Ishikawa (cell line): ENCODE measurements at regions not wholly inside any gene's neighbourhood (a gene's known extent, or its start where the extent isn't known, plus 50 kb on each side); places are given as distances from the start of the nearest gene placed in this dataset.

ENCODE experiments used
- CEBPB ChIP-seq: IDR thresholded peaks from 2 replicates; pipeline ENCODE4 v1.6.1; 2012
- CREB1 ChIP-seq: IDR thresholded peaks from 2 replicates; pipeline ENCODE4 v1.6.1; 2012; ENCODE audit warnings: low read depth
- EGR1 ChIP-seq: IDR thresholded peaks from 2 replicates; pipeline ENCODE4 v1.6.1; 2012
- EP300 ChIP-seq: IDR thresholded peaks from 2 replicates; pipeline ENCODE4 v1.6.1; 2012; ENCODE audit warnings: borderline replicate concordance
- FOXM1 ChIP-seq: IDR thresholded peaks from 2 replicates; pipeline ENCODE4 v1.6.1; 2012; ENCODE audit warnings: low read depth, borderline replicate concordance
- NFIC ChIP-seq: IDR thresholded peaks from 2 replicates; pipeline ENCODE4 v1.6.1; 2012
- RAD21 ChIP-seq: IDR thresholded peaks from 2 replicates; pipeline ENCODE4 v1.6.1; 2012; ENCODE audit warnings: low read depth
- TAF1 ChIP-seq: IDR thresholded peaks from 2 replicates; pipeline ENCODE4 v1.6.1; 2012; ENCODE audit warnings: low read depth, mild to moderate bottlenecking
- TCF12 ChIP-seq: IDR thresholded peaks from 2 replicates; pipeline ENCODE4 v1.6.1; 2012; ENCODE audit warnings: low read depth
- TEAD4 ChIP-seq: IDR thresholded peaks from 2 replicates; pipeline ENCODE4 v1.6.1; 2012
- USF1 ChIP-seq: IDR thresholded peaks from 2 replicates; pipeline ENCODE4 v1.6.1; 2012
- YY1 ChIP-seq: IDR thresholded peaks from 2 replicates; pipeline ENCODE4 v1.6.1; 2012; ENCODE audit warnings: low read depth
- ZBTB7A ChIP-seq: IDR thresholded peaks from 2 replicates; pipeline ENCODE4 v1.6.1; 2012; ENCODE audit warnings: low read depth
- TF ChIP-seq, protein P1 (sequence below): IDR thresholded peaks from 2 replicates; pipeline ENCODE4 v1.6.1; 2012
- TF ChIP-seq, protein P2 (sequence below): IDR thresholded peaks from 2 replicates; pipeline ENCODE4 v1.6.1; 2012; ENCODE audit warnings: low read depth, mild to moderate bottlenecking

DNA sequence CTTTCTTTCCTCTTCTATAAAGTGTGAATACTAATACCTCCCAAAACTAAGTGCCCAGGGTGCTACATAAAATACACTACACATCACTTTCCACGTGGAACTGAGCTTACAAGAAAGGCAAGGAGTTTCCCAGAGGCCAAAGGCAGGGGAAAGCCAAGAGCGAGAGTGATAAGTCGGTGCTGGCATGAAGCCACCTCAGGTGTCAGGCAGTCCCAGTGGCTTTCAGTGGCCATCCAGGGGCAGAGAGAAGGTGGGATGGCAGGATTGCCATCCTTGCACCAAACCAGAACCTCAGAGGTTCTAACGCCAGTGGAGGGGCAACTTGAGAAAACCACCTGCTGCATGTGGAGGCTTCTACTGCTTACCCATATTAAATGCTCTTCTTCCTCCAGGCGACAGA, 79.7 kb upstream of the DIO3 start:
- TF ChIP-seq CREB1, result no peak
- TF ChIP-seq TCF12, result no peak
- no peak for TF ChIP-seq TAF1
- TF ChIP-seq EGR1, result no peak
- no peak for TF ChIP-seq CEBPB
- TF ChIP-seq NFIC, result no peak
- TF ChIP-seq, protein P1, sequence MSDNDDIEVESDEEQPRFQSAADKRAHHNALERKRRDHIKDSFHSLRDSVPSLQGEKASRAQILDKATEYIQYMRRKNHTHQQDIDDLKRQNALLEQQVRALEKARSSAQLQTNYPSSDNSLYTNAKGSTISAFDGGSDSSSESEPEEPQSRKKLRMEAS, result no peak
- TF ChIP-seq RAD21, result no peak
- TF ChIP-seq TEAD4, result no peak
- TF ChIP-seq, protein P2, sequence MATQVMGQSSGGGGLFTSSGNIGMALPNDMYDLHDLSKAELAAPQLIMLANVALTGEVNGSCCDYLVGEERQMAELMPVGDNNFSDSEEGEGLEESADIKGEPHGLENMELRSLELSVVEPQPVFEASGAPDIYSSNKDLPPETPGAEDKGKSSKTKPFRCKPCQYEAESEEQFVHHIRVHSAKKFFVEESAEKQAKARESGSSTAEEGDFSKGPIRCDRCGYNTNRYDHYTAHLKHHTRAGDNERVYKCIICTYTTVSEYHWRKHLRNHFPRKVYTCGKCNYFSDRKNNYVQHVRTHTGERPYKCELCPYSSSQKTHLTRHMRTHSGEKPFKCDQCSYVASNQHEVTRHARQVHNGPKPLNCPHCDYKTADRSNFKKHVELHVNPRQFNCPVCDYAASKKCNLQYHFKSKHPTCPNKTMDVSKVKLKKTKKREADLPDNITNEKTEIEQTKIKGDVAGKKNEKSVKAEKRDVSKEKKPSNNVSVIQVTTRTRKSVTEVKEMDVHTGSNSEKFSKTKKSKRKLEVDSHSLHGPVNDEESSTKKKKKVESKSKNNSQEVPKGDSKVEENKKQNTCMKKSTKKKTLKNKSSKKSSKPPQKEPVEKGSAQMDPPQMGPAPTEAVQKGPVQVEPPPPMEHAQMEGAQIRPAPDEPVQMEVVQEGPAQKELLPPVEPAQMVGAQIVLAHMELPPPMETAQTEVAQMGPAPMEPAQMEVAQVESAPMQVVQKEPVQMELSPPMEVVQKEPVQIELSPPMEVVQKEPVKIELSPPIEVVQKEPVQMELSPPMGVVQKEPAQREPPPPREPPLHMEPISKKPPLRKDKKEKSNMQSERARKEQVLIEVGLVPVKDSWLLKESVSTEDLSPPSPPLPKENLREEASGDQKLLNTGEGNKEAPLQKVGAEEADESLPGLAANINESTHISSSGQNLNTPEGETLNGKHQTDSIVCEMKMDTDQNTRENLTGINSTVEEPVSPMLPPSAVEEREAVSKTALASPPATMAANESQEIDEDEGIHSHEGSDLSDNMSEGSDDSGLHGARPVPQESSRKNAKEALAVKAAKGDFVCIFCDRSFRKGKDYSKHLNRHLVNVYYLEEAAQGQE, result no peak
- no peak for TF ChIP-seq USF1
- TF ChIP-seq YY1, result no peak

DNA sequence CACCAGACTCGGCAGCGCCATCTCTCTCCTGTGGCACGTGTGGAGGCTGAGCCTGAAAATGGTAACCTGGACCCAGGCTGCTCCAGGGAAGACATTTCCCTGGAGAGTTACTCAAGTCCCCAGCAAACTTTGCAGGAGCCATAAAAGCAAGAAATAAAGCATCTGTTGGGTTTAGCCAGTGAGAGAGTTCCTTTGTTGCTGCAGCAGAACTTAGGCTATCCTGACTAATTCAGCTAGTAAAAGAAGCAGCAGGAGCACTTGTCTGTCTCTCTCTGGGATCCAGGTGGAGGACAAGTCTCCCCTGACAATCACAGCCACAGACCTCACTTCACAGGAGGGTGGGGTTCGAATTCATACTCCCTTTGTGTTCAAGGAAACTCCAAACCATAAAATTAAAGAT, 79.2 kb upstream of the DIO3 start:
- TF ChIP-seq EP300 (no peak), NFIC (no peak), CEBPB (no peak), TCF12 (no peak), USF1 (no peak), TEAD4 (no peak), EGR1 (no peak), ZBTB7A (no peak), CREB1 (no peak)
- TF ChIP-seq, protein P1, result no peak

GRCh38 chr14:101483829-101484228, 77.5 kb upstream of the DIO3 start:
- TF ChIP-seq TEAD4 (no peak), EP300 (no peak), EGR1 (no peak)

DNA sequence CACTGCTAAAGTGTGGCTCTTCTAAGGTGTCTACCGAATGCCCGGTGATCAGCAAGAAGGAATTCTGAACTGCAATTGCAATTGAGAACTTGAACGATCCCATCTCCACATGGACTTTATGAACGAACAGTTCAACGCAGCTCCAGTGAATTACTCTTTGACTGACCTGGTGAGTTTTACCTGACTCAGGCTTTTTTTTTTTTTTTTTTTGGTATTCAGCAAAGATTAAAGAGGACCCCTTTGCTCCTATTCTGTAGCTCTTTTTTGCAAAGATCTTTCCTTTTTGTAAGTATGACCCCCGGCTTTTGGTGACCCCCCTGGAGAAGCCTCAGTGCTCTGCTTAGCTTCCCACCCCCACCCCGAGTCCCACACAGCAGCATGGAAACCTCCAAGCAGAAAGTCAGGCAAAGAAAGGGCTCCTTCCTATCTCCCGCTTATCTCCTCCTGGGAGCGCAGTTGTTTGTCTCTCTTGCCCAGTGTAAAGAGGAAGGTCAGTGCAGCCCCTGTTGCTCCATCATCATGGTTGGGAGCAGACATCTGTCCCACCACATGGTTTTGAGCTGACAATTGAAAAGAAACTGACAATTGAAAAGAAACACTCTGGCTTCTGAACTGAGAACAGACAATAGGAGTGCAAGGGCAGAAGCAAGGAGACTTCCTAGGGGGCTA, 72.1 kb upstream of the DIO3 start:
- TF ChIP-seq RAD21 (no peak), EP300 (no peak), EGR1 (no peak), FOXM1 (no peak), TAF1 (no peak), NFIC (no peak), CEBPB (no peak), ZBTB7A (no peak), TCF12 (no peak)
- TF ChIP-seq, protein P1, result no peak

GRCh38 chr14:101490771-101491170, 70.5 kb upstream of the DIO3 start:
- TF ChIP-seq, protein P1, result no peak
- no peak for TF ChIP-seq TEAD4
- TF ChIP-seq EP300, result no peak
- TF ChIP-seq, protein P2, result no peak
- no peak for TF ChIP-seq RAD21
- no peak for TF ChIP-seq EGR1
- no peak for TF ChIP-seq YY1
- no peak for TF ChIP-seq TAF1
- TF ChIP-seq USF1, result no peak
- TF ChIP-seq NFIC, result no peak
- TF ChIP-seq CEBPB, result no peak
- TF ChIP-seq FOXM1, result no peak
- TF ChIP-seq CREB1, result no peak
- no peak for TF ChIP-seq ZBTB7A
- TF ChIP-seq TCF12, result no peak

GRCh38 chr14:101491841-101492240, 69.5 kb upstream of the DIO3 start:
- TF ChIP-seq EP300, result no peak
- no peak for TF ChIP-seq TEAD4
- TF ChIP-seq TCF12, result no peak
- TF ChIP-seq, protein P2, result no peak
- TF ChIP-seq YY1, result no peak
- TF ChIP-seq CEBPB, result no peak
